HT-29 (cell line): ENCODE measurements at regions not wholly inside any gene's neighbourhood (a gene's known extent, or its start where the extent isn't known, plus 50 kb on each side); places are given as distances from the start of the nearest gene placed in this dataset.

Experiments used
- DNase-seq: peaks from one replicate; pipeline ENCODE4 v3.0.0-alpha.2; 2015; ENCODE audit warnings: low spot score

GRCh38 chr2:861655-862354 lies 88.8 kb upstream of the SNTG2 start:
- no peak for DNase-seq

DNA sequence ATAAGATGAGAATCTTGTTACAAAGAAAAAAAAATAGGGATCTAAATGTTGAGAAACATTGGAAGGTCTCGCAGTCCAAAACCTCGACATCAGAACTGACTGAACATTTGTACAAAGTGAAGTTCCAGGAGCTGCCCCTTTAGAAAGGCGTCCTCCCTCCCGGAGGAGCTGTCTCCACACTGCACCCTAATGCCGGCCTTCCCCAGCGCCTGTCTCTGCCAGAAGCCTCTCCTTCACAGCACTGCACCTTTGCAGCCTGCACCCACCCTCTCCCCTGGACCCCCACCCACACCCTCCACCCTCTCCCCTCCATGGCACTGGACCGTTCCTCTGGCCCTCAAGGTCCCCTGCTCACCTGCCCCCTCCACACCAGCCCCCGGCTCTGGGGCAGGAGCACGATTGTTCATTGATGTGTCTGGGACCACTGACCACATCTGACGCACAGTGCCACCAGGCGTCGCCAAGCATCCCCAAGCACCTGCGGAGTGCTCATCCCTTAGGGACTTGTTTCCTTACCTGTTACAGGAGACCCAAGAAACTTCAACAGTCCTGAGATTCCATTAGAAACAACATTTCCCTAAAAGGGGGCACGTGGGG lies 90.3 kb upstream of the SNTG2 start:
- peak; percentile 17 for DNase-seq

DNA sequence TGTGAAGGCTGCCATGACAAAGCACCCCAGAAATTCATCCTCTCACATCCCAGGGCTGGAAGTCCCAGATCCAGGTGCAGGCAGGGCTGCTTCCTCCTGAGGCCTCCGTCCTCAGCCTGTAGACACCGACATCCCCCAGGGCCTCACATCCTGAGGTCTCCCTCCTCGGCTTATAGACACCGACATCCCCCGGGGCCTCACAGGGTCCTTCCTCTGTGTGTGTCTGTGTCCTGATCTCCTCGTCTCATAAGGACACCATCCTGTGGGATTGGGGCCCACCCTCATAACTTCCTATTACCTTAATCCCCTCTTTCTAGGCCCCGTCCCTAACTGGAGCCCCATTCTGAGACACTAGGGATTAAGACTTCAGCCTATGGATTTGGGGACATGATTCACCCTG lies 92.0 kb upstream of the SNTG2 start:
- DNase-seq, result no peak

DNA sequence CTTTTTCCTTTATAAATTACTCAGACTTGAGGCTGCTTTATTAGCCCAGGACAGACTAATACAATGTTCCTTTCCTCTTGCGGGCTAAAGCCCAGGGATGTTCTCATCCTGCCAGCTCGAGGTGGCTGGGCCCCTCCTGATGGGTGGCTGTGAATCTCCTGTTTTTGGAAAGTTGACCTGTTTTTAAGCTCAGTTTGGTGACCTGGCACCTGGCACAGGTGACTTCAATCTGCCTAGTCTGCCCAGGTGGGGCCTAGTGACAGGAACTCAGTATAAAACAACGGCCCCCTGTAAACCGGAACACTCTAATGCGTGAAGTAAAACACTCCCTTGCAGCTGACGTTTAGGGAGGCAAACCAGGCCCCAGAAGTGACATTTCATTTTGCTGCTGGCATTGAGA lies 92.7 kb upstream of the SNTG2 start:
- no peak for DNase-seq

DNA sequence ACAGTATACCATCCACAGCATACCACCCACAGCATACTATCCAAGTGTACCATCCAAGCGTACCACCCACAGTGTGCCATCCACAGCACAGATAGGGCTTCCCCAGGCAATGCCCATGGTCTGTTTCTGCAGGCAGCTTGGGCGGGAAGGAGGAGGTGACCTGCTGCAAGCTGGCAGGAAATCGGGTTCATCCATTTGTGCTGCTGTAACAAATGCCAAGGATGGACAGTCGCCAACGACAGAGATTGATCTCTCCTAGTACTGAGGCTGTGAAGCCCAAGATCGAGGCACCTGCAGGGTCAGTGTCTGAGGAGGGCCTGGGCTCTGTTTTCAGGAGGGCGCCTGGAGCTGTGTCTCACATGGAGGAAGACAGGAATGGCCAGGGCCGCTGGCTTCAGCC lies 93.6 kb upstream of the SNTG2 start:
- DNase-seq, result no peak

DNA sequence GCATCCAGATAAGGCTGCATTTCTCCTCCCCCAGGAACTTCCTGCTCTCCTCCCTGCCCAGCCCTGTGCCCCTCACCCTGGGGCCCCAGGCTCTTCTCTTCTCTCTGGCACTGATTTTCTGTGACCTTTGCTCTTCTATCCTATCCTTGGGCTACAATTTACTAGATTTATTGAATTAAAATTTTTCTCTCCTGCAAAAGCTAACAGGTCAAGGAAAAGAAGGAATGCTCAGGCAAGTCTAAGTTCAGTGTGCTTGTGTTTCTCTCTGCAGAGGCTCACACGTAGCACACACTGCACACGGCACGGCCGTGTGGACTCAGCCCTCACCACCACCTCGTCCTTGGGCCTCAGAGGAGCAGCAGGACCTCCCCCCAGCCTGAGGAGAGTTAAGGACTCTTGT lies 94.2 kb upstream of the SNTG2 start:
- DNase-seq, result no peak

DNA sequence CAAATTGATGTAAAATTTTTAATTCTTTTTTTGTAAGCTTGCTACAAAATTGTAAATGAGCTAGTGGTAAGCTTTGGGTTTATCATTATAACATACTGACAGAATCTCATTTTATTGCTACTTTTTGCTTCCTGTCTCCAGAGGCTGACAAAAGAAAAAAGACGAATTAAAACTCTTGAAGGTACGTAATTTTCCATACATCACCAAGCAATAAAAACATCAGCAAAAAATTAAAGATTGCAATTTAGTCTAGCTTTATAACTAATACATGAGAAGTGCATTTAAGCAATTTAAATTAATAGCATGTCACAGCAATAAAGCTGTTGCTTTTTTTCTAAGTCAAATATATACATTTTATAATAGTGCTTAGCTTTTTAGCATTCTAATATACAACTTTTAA lies 94.6 kb upstream of the SNTG2 start:
- no peak for DNase-seq

DNA sequence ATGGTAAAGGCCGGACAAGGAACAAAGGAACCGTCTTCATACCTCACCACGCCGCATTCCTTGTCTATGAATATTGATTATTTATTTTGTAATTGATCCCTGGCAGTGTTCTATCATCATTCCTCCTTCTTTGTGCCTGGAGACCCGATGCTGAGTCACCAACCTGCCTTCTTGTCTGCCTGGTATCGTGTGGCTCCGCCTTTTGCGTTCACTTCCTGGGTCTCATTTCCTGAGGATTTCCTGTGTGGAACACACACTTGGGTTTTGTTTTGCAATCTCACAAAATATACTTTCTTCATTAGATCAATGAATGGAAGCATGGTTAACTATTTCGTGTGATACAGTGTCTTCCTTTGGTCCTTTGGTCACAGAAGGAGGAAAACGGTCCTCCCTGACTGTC lies 95.5 kb upstream of the SNTG2 start:
- DNase-seq, result no peak

- peak; percentile 31 for DNase-seq
These were observed 96.2 kb upstream of the SNTG2 start for GRCh38 chr2:854460-854859.

DNA sequence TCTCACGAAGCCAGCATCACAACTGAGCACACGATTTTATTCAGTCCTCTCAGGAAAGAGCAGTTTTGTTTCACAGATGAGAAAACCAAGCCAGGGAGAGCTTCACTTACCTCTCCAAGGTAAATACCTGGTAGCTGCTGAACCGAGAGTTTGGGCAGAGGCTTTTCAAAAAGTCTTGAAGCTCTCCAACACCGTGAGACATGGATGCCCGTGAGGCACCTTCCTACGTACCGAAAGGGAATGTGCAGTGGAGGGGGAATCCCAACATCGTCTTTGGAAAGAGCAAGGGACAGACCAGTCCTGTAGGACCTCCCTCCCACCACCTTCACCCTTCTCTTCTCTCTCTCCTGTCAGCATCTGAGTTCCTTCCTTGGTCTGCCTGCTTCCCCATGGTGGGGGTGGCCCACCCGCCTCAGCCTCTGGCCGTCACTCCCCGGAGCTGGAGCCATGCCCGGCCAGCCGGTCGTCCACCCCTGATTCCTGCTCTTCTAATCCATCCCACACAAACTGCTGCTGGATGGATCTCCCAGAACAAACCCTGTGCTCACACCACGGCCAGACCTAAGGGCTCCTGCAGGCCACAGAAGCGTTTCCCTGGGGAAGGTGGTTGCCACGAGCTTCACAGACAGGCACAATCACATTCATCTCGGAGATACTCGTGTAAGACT lies 97.3 kb upstream of the SNTG2 start:
- DNase-seq, result no peak

DNA sequence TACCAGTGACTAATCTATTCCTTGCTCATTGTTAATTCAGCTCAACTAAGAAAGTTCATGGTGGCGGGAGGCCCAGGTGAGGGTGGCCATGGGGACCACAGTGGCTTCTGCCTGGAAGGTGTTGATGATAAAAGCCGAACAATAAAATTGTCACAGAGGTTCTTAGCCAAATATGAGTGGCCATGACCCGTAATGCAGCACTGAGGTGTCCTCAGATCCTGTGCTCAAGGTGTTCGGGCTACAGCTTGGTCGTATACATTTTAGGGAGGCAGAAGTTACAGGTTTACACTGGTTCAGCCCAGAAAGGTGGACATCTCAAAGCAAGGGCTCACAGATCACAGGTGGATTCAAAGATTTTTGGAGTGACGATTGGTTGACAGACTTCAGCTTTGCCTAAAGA lies 98.5 kb upstream of the SNTG2 start:
- DNase-seq, result no peak

- DNase-seq, result no peak
These were observed 99.0 kb upstream of the SNTG2 start for GRCh38 chr2:851680-852079.

- DNase-seq, result no peak
These were observed 99.6 kb upstream of the SNTG2 start for GRCh38 chr2:851078-851477.

DNA sequence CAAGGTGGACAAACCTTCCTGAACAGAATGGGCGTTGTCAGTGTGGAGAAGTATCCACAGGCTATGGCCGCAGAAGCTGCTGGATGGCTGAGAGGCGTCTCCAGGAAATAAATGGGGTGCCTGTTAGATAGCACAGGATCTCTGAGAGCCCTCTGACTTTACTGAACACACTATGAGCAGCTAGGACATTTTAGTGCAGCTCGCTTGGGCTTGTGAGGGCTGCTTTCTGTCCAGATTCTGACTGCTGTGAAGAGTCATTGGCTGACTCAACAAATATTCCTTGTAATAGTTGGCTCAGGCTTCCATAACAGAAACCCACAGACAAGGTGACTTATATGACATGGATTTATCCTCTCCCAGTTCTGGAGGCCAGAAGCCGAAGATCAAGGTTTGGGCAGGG lies 100.2 kb upstream of the SNTG2 start:
- no peak for DNase-seq

DNA sequence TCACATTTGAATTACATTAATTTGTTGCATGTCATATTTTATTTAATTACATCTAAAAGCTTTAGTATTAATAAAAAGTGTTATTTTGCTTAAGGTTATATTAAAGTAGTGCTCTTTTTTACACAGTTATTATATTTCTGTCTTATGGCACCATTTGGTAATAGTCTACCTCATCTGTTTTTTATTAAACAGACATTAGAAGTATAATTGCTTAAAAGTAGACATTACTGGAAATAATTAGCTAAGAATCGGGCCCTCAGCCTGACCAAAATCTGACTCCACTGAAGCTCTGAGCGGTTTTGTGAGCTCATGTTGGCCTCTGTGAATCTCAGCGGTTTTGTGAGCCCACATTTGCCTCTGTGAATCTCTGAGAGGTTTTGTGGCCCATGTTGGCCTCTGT lies 102.5 kb upstream of the SNTG2 start:
- no peak for DNase-seq

GRCh38 chr2:847669-848068 lies 103.0 kb upstream of the SNTG2 start:
- DNase-seq, result no peak

GRCh38 chr2:844715-845114 lies 105.9 kb upstream of the SNTG2 start:
- DNase-seq, result no peak

GRCh38 chr2:842151-842803 lies 108.4 kb upstream of the SNTG2 start:
- DNase-seq, result no peak

GRCh38 chr2:841036-841435 lies 109.6 kb upstream of the SNTG2 start:
- DNase-seq, result no peak

DNA sequence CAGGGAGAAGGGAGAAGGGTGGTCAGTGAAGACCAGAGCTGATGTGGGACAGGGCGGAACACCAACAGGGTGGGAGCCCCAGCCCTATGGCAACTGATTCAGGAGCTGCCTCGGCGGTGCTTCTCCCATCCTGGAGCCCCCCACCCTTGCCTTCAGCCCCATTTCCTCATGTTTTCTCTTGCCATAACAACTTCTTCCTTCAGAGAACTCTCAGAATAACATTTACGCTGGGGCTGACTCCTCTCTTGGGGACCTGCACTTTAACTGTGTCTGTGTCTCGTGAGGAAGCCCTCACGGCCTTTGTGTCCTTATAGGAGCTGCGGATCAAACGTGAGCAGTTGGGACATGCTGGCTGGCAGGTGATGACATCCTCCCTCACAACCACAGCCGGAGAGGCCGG lies 116.4 kb upstream of the SNTG2 start:
- no peak for DNase-seq

GRCh38 chr2:833180-833579 lies 117.5 kb upstream of the SNTG2 start:
- DNase-seq, result no peak

- DNase-seq, result no peak
These were observed 118.0 kb upstream of the SNTG2 start for GRCh38 chr2:832635-833034.

GRCh38 chr2:831622-832021 lies 119.0 kb upstream of the SNTG2 start:
- no peak for DNase-seq
